Glutamatergic neuron (in vitro differentiated cells): ENCODE measurements at regions not wholly inside any gene's neighbourhood (a gene's known extent, or its start where the extent isn't known, plus 50 kb on each side); places are given as distances from the start of the nearest gene placed in this dataset.

ENCODE experiments used
- DNase-seq: peaks from one replicate; pipeline ENCODE4 v3.0.0; 2022
- H3K27ac Mint-ChIP-seq: one replicate; pipeline ENCODE4 v1.8.0; 2020; ENCODE audit warnings: mild to moderate bottlenecking, mixed read lengths, inconsistent platforms; ENCODE audit not compliant: unreplicated experiment
- H3K27me3 Mint-ChIP-seq: one replicate; pipeline ENCODE4 v1.8.0; 2020; ENCODE audit warnings: mild to moderate bottlenecking, moderate library complexity, mixed read lengths, inconsistent platforms; ENCODE audit not compliant: unreplicated experiment
- H3K36me3 Mint-ChIP-seq: one replicate; pipeline ENCODE4 v1.8.0; 2020; ENCODE audit warnings: mild to moderate bottlenecking, mixed read lengths, inconsistent platforms; ENCODE audit not compliant: unreplicated experiment
- H3K4me1 Mint-ChIP-seq: one replicate; pipeline ENCODE4 v1.8.0; 2020; ENCODE audit warnings: mild to moderate bottlenecking, low read depth, mixed read lengths, inconsistent platforms; ENCODE audit not compliant: unreplicated experiment
- H3K4me3 Mint-ChIP-seq: one replicate; pipeline ENCODE4 v1.8.0; 2020; ENCODE audit warnings: mild to moderate bottlenecking, mixed read lengths, inconsistent platforms; ENCODE audit not compliant: unreplicated experiment
- H3K9me3 Mint-ChIP-seq: one replicate; pipeline ENCODE4 v1.8.0; 2020; ENCODE audit warnings: mild to moderate bottlenecking, moderate library complexity, mixed read lengths, inconsistent platforms; ENCODE audit not compliant: unreplicated experiment
- CTCF ChIP-seq: fragments of 200-600 bp; sonication (generic); IDR thresholded peaks from one replicate; pipeline ENCODE4 v1.5.0; 2021; ENCODE audit not compliant: partially characterized antibody, unreplicated experiment

- DNase-seq, result peak; percentile 42
- H3K9me3 Mint-ChIP-seq, result no peaks in the 10 kb centered on the region
- H3K27me3 Mint-ChIP-seq, result no peaks in the 10 kb centered on the region
- H3K4me3 Mint-ChIP-seq, result no peak overlapping the region
- no peaks in the 10 kb centered on the region for H3K36me3 Mint-ChIP-seq
- no peak for TF ChIP-seq CTCF
- peaks cover 12% of the 10 kb centered on the region for H3K4me1 Mint-ChIP-seq
- H3K27ac Mint-ChIP-seq, result peak overlapping the region; percentile 97
These were observed 111.1 kb upstream of the SPOPL start for GRCh38 chr2:138390316-138390945.

- TF ChIP-seq CTCF, result no peak
- no peak for DNase-seq
- H3K4me1 Mint-ChIP-seq, result peaks cover 12% of the 10 kb centered on the region
These were observed 109.6 kb upstream of the SPOPL start for GRCh38 chr2:138391946-138392345.

GRCh38 chr2:138395565-138396306 is 105.8 kb upstream of the SPOPL start:
- Mint-ChIP-seq H3K4me1 (peaks cover 7% of the 10 kb centered on the region), H3K4me3 (no peak overlapping the region), H3K27me3 (no peaks in the 10 kb centered on the region), H3K9me3 (no peaks in the 10 kb centered on the region), H3K27ac (no peak overlapping the region), H3K36me3 (no peaks in the 10 kb centered on the region)
- TF ChIP-seq CTCF, result no peak
- no peak for DNase-seq

More at GRCh38 chr2:138391946-138392345, 109.6 kb upstream of the SPOPL start:
- no peaks in the 10 kb centered on the region for H3K36me3 Mint-ChIP-seq
- H3K27ac Mint-ChIP-seq, result no peak overlapping the region
- H3K27me3 Mint-ChIP-seq, result no peaks in the 10 kb centered on the region
- no peaks in the 10 kb centered on the region for H3K9me3 Mint-ChIP-seq
- H3K4me3 Mint-ChIP-seq, result no peak overlapping the region

GRCh38 chr2:138396843-138397242 is 104.7 kb upstream of the SPOPL start:
- TF ChIP-seq CTCF, result no peak
- H3K36me3 Mint-ChIP-seq, result no peaks in the 10 kb centered on the region
- DNase-seq, result no peak
- H3K9me3 Mint-ChIP-seq, result no peaks in the 10 kb centered on the region
- H3K27me3 Mint-ChIP-seq, result no peaks in the 10 kb centered on the region
- no peak overlapping the region for H3K4me3 Mint-ChIP-seq
- H3K27ac Mint-ChIP-seq, result no peak overlapping the region
- H3K4me1 Mint-ChIP-seq, result no peaks in the 10 kb centered on the region

- H3K4me3 Mint-ChIP-seq, result no peak overlapping the region
- H3K27me3 Mint-ChIP-seq, result peaks cover 2% of the 10 kb centered on the region
- no peaks in the 10 kb centered on the region for H3K4me1 Mint-ChIP-seq
- DNase-seq, result no peak
- no peaks in the 10 kb centered on the region for H3K9me3 Mint-ChIP-seq
- H3K27ac Mint-ChIP-seq, result no peak overlapping the region
- no peaks in the 10 kb centered on the region for H3K36me3 Mint-ChIP-seq
- TF ChIP-seq CTCF, result no peak
These were observed 98.1 kb upstream of the SPOPL start for GRCh38 chr2:138403431-138403927.
